ENCODE measurements at regions not wholly inside any gene's neighbourhood (a gene's known extent, or its start where the extent isn't known, plus 50 kb on each side); places are given as distances from the start of the nearest gene placed in this dataset.
"Not testable (repeated sequence)": the region's sequence is repeated elsewhere in the genome, so short reads cannot be mapped to it uniquely, and the experiment has no call there.

DNA sequence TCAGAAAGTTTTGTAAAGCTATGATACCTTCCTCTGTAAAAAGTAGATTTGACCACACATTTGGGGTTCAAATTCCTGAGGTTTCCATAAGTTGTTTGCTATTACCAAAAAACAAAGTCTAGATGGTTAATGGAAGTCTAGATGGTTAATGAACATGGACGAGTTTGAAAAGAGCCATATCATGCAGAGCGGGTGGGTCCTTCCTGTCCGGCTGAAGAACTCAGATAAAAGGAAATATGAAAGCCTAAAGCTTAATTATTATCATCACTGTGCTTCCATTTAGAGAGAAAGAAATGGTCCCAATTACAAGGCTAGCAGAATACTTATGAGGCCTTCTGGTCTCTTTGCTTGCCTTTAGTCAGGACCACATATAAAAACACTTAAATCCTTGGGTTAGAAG is 132.1 kb upstream of the SATB1 start:
- POLR2A ChIA-PET = no interaction called here
- DNase-seq (ENCODE audit: low read depth, low spot score) = no peak
- no peak overlapping the region for H3K4me3 ChIP-seq (ENCODE audit: low read depth, low read length)
- TF ChIP-seq CTCF (IDR thresholded peaks at IDR 0.05; ENCODE audit: insufficient read depth, low read length, missing control alignments) = no peak
- CTCF ChIA-PET = no interaction called here

GRCh38 chr3:18556503-18557135 is 131.5 kb upstream of the SATB1 start:
- POLR2A ChIA-PET = no interaction called here
- CTCF ChIA-PET = no interaction called here
- no peak overlapping the region for H3K4me3 ChIP-seq (ENCODE audit: low read depth, low read length)
- DNase-seq (ENCODE audit: low read depth, low spot score) = no peak
- TF ChIP-seq CTCF (IDR thresholded peaks at IDR 0.05; ENCODE audit: insufficient read depth, low read length, missing control alignments) = no peak

DNA sequence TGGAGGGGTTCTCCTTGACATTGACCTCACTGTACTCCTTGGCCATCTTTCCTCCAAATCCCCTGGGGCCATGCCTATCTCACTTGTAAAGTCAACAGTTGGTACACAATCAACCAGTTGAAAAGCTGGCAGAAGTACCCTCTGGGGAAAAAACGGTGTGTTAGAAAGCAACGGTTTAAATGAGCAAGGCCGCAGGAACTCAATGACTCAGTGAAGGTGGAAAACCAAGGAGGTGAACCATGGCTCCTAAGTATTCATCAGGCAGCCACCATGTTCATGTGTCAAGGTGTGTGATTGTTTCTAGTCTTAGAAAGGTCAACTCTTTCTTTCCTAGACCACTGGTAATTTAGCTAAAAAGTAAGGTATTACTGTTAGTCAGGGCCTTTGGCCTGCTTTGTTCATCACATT is 130.9 kb upstream of the SATB1 start:
- ChIA-PET CTCF (no interaction called here), POLR2A (no interaction called here)
- no peak for DNase-seq (ENCODE audit: low read depth, low spot score)
- TF ChIP-seq CTCF (IDR thresholded peaks at IDR 0.05; ENCODE audit: insufficient read depth, low read length, missing control alignments) = no peak
- no peak overlapping the region for H3K4me3 ChIP-seq (ENCODE audit: low read depth, low read length)

- CTCF ChIA-PET; POLR2A ChIA-PET; DNase-seq (ENCODE audit: low read depth, low spot score); H3K4me3 ChIP-seq (ENCODE audit: low read depth, low read length): not testable (repeated sequence)
Observed at GRCh38 chr3:18552579-18553105, 127.5 kb upstream of the SATB1 start.

- TF ChIP-seq CTCF (IDR thresholded peaks at IDR 0.05; ENCODE audit: insufficient read depth, low read length, missing control alignments) = no peak
- H3K4me3 ChIP-seq (ENCODE audit: low read depth, low read length) = no peak overlapping the region
- no peak for DNase-seq (ENCODE audit: low read depth, low spot score)
- CTCF ChIA-PET = no interaction called here
- POLR2A ChIA-PET = no interaction called here
Observed at GRCh38 chr3:18546632-18547031, 121.5 kb upstream of the SATB1 start.

DNA sequence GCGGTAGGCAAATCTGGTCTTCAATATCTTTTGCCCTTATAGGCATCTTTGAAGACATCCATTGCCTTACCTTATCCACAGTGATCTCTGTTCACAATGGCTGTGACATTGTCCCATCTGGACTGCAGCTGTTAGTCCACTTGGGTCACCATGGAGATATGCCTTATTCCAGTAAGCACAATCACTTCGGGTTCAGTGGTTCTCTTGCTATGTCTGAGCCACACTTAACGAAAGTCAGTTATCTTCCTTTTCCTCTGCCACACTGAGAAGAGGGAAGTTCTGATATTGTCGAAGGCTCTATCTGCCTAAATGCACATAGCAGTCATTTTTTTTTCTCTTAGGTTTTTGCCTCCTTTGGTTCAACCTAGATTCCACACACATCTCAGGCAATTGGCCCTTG is 119.0 kb upstream of the SATB1 start:
- ChIA-PET CTCF (no interaction called here), POLR2A (no interaction called here)
- H3K4me3 ChIP-seq (ENCODE audit: low read depth, low read length) = no peak overlapping the region
- no peak for DNase-seq (ENCODE audit: low read depth, low spot score)
- no peak for TF ChIP-seq CTCF (IDR thresholded peaks at IDR 0.05; ENCODE audit: insufficient read depth, low read length, missing control alignments)

Data from AG04449 (cell line).